DOHH2 (cell line): ENCODE measurements at regions not wholly inside any gene's neighbourhood (a gene's known extent, or its start where the extent isn't known, plus 50 kb on each side); places are given as distances from the start of the nearest gene placed in this dataset.

Source experiments
- H3F3A ChIP-seq: fragments of 200-600 bp; sonication (generic), shearing (Covaris generic); 2 replicates; pipeline ENCODE4 v1.6.0; 2016; ENCODE audit warnings: antibody characterized with exemption, mild to moderate bottlenecking; ENCODE audit not compliant: control insufficient read depth, insufficient read depth
- H3K27ac ChIP-seq: fragments of 200-600 bp; sonication (generic); 2 replicates; pipeline ENCODE4 v1.5.1; 2014; ENCODE audit warnings: low read depth, mild to moderate bottlenecking, low read length, moderate library complexity
- H3K27me3 ChIP-seq: fragments of 200-600 bp; sonication (generic); 2 replicates; pipeline ENCODE4 v1.6.1; 2014; ENCODE audit warnings: mild to moderate bottlenecking, low read length, mixed read lengths; ENCODE audit not compliant: control insufficient read depth
- H3K36me3 ChIP-seq: fragments of 200-600 bp; sonication (generic); 2 replicates; pipeline ENCODE4 v1.6.1; 2014; ENCODE audit warnings: mild to moderate bottlenecking, low read length, moderate library complexity, mixed read lengths; ENCODE audit not compliant: control insufficient read depth
- H3K4me1 ChIP-seq: fragments of 200-600 bp; sonication (generic); 2 replicates; pipeline ENCODE4 v1.6.1; 2014; ENCODE audit warnings: mild to moderate bottlenecking, low read length, mixed read lengths; ENCODE audit not compliant: control insufficient read depth
- H3K4me2 ChIP-seq: fragments of 200-600 bp; sonication (generic); 2 replicates; pipeline ENCODE4 v1.6.0; 2014; ENCODE audit warnings: mild to moderate bottlenecking, low read length, moderate library complexity
- H3K4me3 ChIP-seq: fragments of 200-600 bp; sonication (generic); 2 replicates; pipeline ENCODE4 v1.5.1; 2014; ENCODE audit warnings: mild to moderate bottlenecking, low read length, mixed read lengths
- H3K79me2 ChIP-seq: fragments of 200-600 bp; sonication (generic); 2 replicates; pipeline ENCODE4 v1.6.1; 2014; ENCODE audit warnings: mild to moderate bottlenecking, low read length, mixed read lengths; ENCODE audit not compliant: control insufficient read depth
- H3K9me2 ChIP-seq: fragments of 200-600 bp; sonication (generic); replicated peaks from 2 replicates; pipeline ENCODE4 v1.6.1; 2014; ENCODE audit warnings: mild to moderate bottlenecking, low read length, mixed read lengths; ENCODE audit not compliant: control insufficient read depth
- H3K9me3 ChIP-seq: fragments of 200-600 bp; sonication (generic); 2 replicates; pipeline ENCODE4 v1.6.1; 2014; ENCODE audit warnings: antibody characterized with exemption, low read length, mixed read lengths; ENCODE audit not compliant: control insufficient read depth, insufficient read depth
- H4K20me1 ChIP-seq: fragments of 200-600 bp; sonication (generic); 2 replicates; pipeline ENCODE4 v1.6.0; 2014; ENCODE audit warnings: low read depth, mild to moderate bottlenecking, antibody characterized with exemption, low read length, moderate library complexity; ENCODE audit not compliant: control insufficient read depth, insufficient read depth
- EZH2phosphoT487 ChIP-seq: fragments of 200-600 bp; sonication (generic); IDR thresholded peaks from 2 replicates; pipeline ENCODE4 v1.6.1; 2017; ENCODE audit warnings: borderline replicate concordance, mild to moderate bottlenecking, antibody characterized with exemption, low read length, moderate library complexity, mixed read lengths
- TF ChIP-seq, protein P1 (sequence below): fragments of 200-600 bp; sonication (generic); IDR thresholded peaks from one replicate; pipeline ENCODE4 v1.5.1; 2014; ENCODE audit warnings: antibody characterized with exemption, mild to moderate bottlenecking, low read depth, low read length; ENCODE audit not compliant: poor library complexity, severe bottlenecking

DNA sequence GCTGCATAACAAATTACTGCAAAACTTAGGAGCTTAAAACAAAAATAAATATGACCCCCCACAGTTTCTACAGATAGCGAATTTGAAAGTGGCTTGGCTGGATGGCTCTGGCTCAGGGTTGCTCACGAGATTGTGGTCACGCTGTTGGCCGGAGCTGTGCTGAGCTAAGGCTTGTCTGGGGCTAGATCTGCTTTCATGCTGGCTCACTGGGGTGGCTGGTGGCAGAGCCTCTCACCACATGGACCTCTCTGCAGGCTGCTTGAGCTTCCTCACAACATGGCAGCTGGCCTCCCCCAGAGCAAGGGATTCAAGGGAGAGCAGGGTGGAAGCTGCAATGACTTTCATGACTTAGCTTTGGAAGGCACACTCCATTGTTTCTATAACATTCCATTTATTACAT lies 354.1 kb downstream of the SHQ1 start:
- Histone ChIP-seq H3F3A (no peaks in the 10 kb centered on the region), H3K4me3 (no peak overlapping the region), H3K36me3 (no peaks in the 10 kb centered on the region), H4K20me1 (no peaks in the 10 kb centered on the region), H3K27ac (no peak overlapping the region), H3K9me2 (no peaks in the 10 kb centered on the region), H3K27me3 (peaks cover 10% of the 10 kb centered on the region; the same call in 1 of the 2 replicates), H3K9me3 (no peaks in the 10 kb centered on the region), H3K4me2 (no peak overlapping the region), H3K79me2 (no peaks in the 10 kb centered on the region), H3K4me1 (peaks cover 19% of the 10 kb centered on the region)
- TF ChIP-seq, protein P1, sequence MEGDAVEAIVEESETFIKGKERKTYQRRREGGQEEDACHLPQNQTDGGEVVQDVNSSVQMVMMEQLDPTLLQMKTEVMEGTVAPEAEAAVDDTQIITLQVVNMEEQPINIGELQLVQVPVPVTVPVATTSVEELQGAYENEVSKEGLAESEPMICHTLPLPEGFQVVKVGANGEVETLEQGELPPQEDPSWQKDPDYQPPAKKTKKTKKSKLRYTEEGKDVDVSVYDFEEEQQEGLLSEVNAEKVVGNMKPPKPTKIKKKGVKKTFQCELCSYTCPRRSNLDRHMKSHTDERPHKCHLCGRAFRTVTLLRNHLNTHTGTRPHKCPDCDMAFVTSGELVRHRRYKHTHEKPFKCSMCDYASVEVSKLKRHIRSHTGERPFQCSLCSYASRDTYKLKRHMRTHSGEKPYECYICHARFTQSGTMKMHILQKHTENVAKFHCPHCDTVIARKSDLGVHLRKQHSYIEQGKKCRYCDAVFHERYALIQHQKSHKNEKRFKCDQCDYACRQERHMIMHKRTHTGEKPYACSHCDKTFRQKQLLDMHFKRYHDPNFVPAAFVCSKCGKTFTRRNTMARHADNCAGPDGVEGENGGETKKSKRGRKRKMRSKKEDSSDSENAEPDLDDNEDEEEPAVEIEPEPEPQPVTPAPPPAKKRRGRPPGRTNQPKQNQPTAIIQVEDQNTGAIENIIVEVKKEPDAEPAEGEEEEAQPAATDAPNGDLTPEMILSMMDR = no peak
- TF ChIP-seq EZH2phosphoT487 = no peak

- Histone ChIP-seq H3F3A (no peaks in the 10 kb centered on the region), H3K27me3 (peaks cover 21% of the 10 kb centered on the region), H3K4me1 (peaks cover 19% of the 10 kb centered on the region), H3K27ac (no peak overlapping the region), H3K36me3 (no peaks in the 10 kb centered on the region), H3K79me2 (no peaks in the 10 kb centered on the region), H4K20me1 (no peaks in the 10 kb centered on the region), H3K4me3 (no peak overlapping the region), H3K9me2 (no peaks in the 10 kb centered on the region), H3K9me3 (no peaks in the 10 kb centered on the region), H3K4me2 (no peak overlapping the region)
- TF ChIP-seq, protein P1 = no peak
- no peak for TF ChIP-seq EZH2phosphoT487
These were observed 356.0 kb downstream of the SHQ1 start for GRCh38 chr3:72492240-72492639.

- Histone ChIP-seq H3K4me3 (no peak overlapping the region), H3K36me3 (no peaks in the 10 kb centered on the region), H4K20me1 (no peaks in the 10 kb centered on the region), H3K4me1 (peaks cover 11% of the 10 kb centered on the region), H3K9me3 (no peaks in the 10 kb centered on the region), H3K9me2 (no peaks in the 10 kb centered on the region), H3F3A (no peaks in the 10 kb centered on the region), H3K79me2 (no peaks in the 10 kb centered on the region), H3K27me3 (peaks cover 30% of the 10 kb centered on the region), H3K27ac (no peak overlapping the region), H3K4me2 (no peak overlapping the region)
- TF ChIP-seq, protein P1 = no peak
- TF ChIP-seq EZH2phosphoT487 = no peak
These were observed 357.4 kb downstream of the SHQ1 start for GRCh38 chr3:72490688-72491435.
